HUES6 (cell line): ENCODE measurements at regions not wholly inside any gene's neighbourhood (a gene's known extent, or its start where the extent isn't known, plus 50 kb on each side); places are given as distances from the start of the nearest gene placed in this dataset.
"Not testable (repeated sequence)": the region's sequence is repeated elsewhere in the genome, so short reads cannot be mapped to it uniquely, and the experiment has no call there.

Experiments used
- H3K27ac ChIP-seq: 2 replicates; pipeline ENCODE4 v1.7.0; 2013; ENCODE audit warnings: low read depth, mild to moderate bottlenecking, low read length, inconsistent platforms
- H3K27me3 ChIP-seq: 2 replicates; pipeline ENCODE4 v1.6.1; 2013; ENCODE audit warnings: low read length; ENCODE audit not compliant: control insufficient read depth, insufficient read depth
- H3K36me3 ChIP-seq: 2 replicates; pipeline ENCODE4 v1.6.1; 2013; ENCODE audit warnings: low read length; ENCODE audit not compliant: control insufficient read depth, insufficient read depth
- H3K4me1 ChIP-seq: 2 replicates; pipeline ENCODE4 v1.6.1; 2013; ENCODE audit warnings: low read length; ENCODE audit not compliant: control insufficient read depth, insufficient read depth
- H3K4me3 ChIP-seq: 2 replicates; pipeline ENCODE4 v1.5.1; 2013; ENCODE audit warnings: low read depth, low read length
- H3K9ac ChIP-seq: one replicate; pipeline ENCODE4 v1.6.1; 2013; ENCODE audit warnings: mild to moderate bottlenecking, low read length
- H3K9me3 ChIP-seq: 2 replicates; pipeline ENCODE4 v1.6.1; 2013; ENCODE audit warnings: low read depth, low read length; ENCODE audit not compliant: control insufficient read depth, insufficient read depth

- not testable (repeated sequence) for H3K4me1 ChIP-seq, H3K9me3 ChIP-seq, H3K36me3 ChIP-seq, H3K4me3 ChIP-seq, H3K27me3 ChIP-seq, H3K27ac ChIP-seq, H3K9ac ChIP-seq
Observed at GRCh38 chr20:30551236-30551635, 706.2 kb upstream of the DEFB115 start.

GRCh38 chr20:30556797-30557196 lies 700.7 kb upstream of the DEFB115 start:
- not testable (repeated sequence) for H3K36me3 ChIP-seq, H3K27me3 ChIP-seq, H3K4me1 ChIP-seq, H3K27ac ChIP-seq, H3K4me3 ChIP-seq, H3K9me3 ChIP-seq, H3K9ac ChIP-seq

- not testable (repeated sequence) for H3K4me3 ChIP-seq, H3K36me3 ChIP-seq, H3K27me3 ChIP-seq, H3K4me1 ChIP-seq, H3K27ac ChIP-seq, H3K9ac ChIP-seq, H3K9me3 ChIP-seq
Observed at GRCh38 chr20:30565086-30565485, 692.4 kb upstream of the DEFB115 start.

- H3K4me3 ChIP-seq, H3K4me1 ChIP-seq, H3K9me3 ChIP-seq, H3K9ac ChIP-seq, H3K27me3 ChIP-seq, H3K27ac ChIP-seq, H3K36me3 ChIP-seq: not testable (repeated sequence)
Observed at GRCh38 chr20:30569867-30570266, 687.6 kb upstream of the DEFB115 start.

DNA sequence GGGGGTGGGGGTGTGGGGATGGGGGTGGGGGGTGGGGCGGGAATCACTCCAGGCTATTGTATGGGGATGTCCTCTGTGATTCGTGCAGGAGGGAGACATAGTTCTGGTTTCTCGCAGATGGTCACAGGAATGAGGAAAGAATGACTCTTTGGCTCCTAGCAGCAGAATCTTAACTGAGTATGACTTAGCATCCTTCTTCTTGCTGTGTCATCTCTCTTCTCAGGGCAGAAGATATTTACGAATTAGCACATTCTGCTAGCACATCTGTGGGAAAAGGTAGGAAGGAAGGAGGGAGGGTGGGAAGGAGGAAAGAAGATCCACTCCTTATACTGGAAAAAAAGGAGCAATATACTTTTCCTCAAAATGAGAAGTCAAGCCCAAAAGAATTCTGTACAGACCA lies 686.8 kb upstream of the DEFB115 start:
- H3K9ac ChIP-seq, H3K4me3 ChIP-seq, H3K27me3 ChIP-seq, H3K36me3 ChIP-seq, H3K4me1 ChIP-seq, H3K27ac ChIP-seq, H3K9me3 ChIP-seq: not testable (repeated sequence)

GRCh38 chr20:30574337-30574736 lies 683.1 kb upstream of the DEFB115 start:
- not testable (repeated sequence) for H3K4me1 ChIP-seq, H3K27ac ChIP-seq, H3K9ac ChIP-seq, H3K9me3 ChIP-seq, H3K36me3 ChIP-seq, H3K4me3 ChIP-seq, H3K27me3 ChIP-seq

DNA sequence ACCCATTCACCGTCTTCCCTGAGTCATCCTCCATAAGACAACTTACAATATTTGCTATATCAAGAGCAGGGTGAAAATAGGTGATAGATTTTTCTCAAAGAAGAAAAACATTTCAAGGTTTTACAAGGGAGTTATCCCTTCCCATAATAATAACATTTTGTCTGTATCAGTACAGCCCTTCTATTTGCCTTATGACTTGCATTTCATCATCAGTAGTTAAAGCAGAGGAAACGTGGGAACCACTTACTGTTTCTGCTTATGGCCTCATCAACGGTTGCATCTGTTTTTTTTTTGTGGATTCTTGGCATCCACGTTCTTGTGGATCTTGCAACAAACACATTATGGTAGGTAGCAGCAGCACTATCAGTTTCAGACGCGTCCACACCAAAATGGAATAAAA lies 678.4 kb upstream of the DEFB115 start:
- not testable (repeated sequence) for H3K9me3 ChIP-seq, H3K36me3 ChIP-seq, H3K27me3 ChIP-seq, H3K4me1 ChIP-seq, H3K27ac ChIP-seq
- Histone ChIP-seq H3K9ac (peak overlapping the region; percentile 42), H3K4me3 (peak overlapping the region; percentile 68)

DNA sequence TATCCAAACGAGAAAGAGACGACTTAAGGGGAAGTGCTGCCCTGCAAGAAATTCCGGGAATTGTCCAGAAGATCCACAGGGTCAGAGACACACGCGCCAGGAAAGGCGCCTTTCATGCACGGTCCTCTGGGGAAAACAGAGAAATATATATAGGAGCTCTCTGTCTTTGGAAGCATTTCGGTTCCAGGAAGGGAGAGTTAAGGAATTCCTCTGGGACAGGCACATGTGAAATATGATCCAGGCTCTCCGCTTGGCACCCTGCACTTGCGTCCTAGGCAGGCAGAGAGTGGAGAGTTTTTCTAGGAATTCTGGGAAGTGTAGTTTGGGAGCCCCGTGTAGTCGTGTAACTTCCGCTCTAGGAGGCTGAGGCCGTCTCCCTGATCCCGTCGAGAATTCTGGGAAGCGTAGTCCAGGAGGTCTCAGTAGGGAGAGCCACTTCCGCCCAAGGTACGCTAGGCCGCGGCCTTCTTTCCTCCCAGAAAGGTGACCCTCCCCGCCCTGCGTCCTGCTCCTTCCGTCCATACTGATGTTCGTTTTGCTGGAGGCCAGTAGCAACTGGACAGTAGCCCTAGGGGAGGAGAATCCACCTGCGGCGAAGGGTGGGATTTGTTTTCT lies 677.5 kb upstream of the DEFB115 start:
- not testable (repeated sequence) for H3K27me3 ChIP-seq, H3K9me3 ChIP-seq, H3K4me1 ChIP-seq, H3K36me3 ChIP-seq, H3K27ac ChIP-seq
- Histone ChIP-seq H3K4me3 (peak overlapping the region; percentile 68), H3K9ac (peak overlapping the region; percentile 66)

DNA sequence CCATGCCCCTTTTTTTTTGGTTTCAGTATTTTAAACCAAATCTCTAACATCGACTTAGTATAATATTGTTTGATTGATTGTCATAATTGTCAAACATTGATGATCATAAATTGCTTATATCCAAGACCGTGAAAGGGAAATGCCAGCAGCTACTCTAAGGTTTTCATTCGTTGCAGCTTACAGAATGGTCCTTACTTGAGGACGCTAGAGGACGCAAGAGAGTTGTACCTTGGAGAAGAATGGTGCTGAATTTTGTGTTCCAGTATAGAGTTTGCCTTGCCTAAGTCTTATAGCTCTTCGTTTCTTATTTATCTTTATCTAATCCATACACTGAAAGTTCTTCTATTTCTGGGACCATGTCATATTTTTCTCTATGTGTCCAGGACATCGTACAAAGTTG lies 675.6 kb upstream of the DEFB115 start:
- not testable (repeated sequence) for H3K27ac ChIP-seq, H3K27me3 ChIP-seq, H3K36me3 ChIP-seq, H3K9ac ChIP-seq, H3K4me1 ChIP-seq, H3K4me3 ChIP-seq, H3K9me3 ChIP-seq

DNA sequence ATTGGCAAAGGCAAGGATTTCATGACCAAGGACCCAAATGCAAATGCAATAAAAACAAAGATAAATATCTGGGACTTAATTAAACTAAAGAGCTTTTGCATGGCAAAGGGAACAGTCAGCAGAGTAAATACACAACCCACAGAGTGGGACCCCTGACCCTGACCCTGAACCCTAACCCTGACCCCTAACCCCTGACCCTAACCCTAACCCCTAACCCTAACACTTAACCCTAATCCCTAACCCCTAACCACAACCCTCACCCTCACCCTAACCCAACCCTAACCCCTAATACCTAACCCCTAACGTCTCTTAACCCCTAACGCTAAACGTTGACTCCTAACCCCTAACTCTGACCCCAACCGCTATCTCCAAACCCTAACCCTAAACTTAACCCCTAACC lies 673.1 kb upstream of the DEFB115 start:
- not testable (repeated sequence) for H3K27ac ChIP-seq, H3K9me3 ChIP-seq, H3K27me3 ChIP-seq, H3K4me3 ChIP-seq, H3K9ac ChIP-seq, H3K4me1 ChIP-seq, H3K36me3 ChIP-seq

GRCh38 chr20:30585244-30585796 lies 672.1 kb upstream of the DEFB115 start:
- H3K27ac ChIP-seq, H3K4me1 ChIP-seq, H3K27me3 ChIP-seq, H3K9me3 ChIP-seq, H3K9ac ChIP-seq, H3K36me3 ChIP-seq: not testable (repeated sequence)
- H3K4me3 ChIP-seq: peak overlapping the region; percentile 38

GRCh38 chr20:30586178-30586577 lies 671.3 kb upstream of the DEFB115 start:
- not testable (repeated sequence) for H3K4me3 ChIP-seq, H3K27me3 ChIP-seq, H3K36me3 ChIP-seq, H3K27ac ChIP-seq, H3K9me3 ChIP-seq, H3K4me1 ChIP-seq, H3K9ac ChIP-seq
